ENCODE measurements at regions not wholly inside any gene's neighbourhood (a gene's known extent, or its start where the extent isn't known, plus 50 kb on each side); places are given as distances from the start of the nearest gene placed in this dataset.
"Not testable (repeated sequence)": the region's sequence is repeated elsewhere in the genome, so short reads cannot be mapped to it uniquely, and the experiment has no call there.

- no peak for DNase-seq (ENCODE audit: low spot score)
Observed at GRCh38 chrX:34270434-34270833, 138.3 kb upstream of the FAM47A start.

DNA sequence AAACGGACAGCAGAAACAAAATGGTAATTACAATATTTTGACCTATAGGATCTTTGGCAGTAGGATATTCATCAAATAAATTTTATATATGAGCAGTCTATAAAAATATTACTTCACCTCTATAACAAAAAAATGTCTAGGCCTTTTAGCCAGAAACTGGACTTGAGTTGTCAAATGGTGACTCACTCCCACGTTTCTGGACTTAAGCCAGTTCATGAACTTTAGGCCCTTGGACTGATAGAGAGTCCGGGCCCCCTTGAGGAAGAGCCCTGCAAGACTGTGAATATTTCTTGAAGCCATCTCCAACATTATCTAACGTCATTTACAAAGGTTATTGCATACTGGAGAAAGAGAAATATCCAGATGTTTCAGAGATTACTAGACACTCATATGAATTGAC is 106.8 kb upstream of the FAM47A start:
- DNase-seq (ENCODE audit: low spot score), result no peak

- DNase-seq (ENCODE audit: low spot score), result not testable (repeated sequence)
Observed at GRCh38 chrX:34230156-34230555, 98.0 kb upstream of the FAM47A start.

- no peak for DNase-seq (ENCODE audit: low spot score)
Observed at GRCh38 chrX:34227804-34228203, 95.7 kb upstream of the FAM47A start.

- no peak for DNase-seq (ENCODE audit: low spot score)
Observed at GRCh38 chrX:34223574-34223973, 91.5 kb upstream of the FAM47A start.

- no peak for DNase-seq (ENCODE audit: low spot score)
Observed at GRCh38 chrX:34218063-34218462, 85.9 kb upstream of the FAM47A start.

GRCh38 chrX:34197946-34198345 is 65.8 kb upstream of the FAM47A start:
- no peak for DNase-seq (ENCODE audit: low spot score)

Data from globus pallidus (tissue), 1 donor.